ENCODE measurements at regions not wholly inside any gene's neighbourhood (a gene's known extent, or its start where the extent isn't known, plus 50 kb on each side); places are given as distances from the start of the nearest gene placed in this dataset.

DNA sequence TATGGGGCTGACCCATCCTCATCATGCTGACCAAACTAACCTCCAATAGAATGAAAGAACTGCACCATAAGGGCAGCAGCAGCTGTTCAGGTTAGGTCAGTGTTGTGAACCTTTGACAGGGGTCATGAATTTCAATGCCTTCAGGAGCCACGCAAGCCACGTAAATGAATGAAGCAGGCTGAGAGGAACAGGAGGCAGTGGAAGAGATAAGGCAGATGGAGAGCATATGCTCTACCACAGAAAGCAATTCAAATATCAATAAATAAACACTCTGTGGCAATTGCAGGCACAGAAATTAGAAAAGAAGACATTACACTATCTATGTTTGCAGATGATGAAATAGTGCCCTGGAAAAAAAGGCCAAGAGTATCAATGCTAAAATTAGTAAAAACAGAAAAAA, 56.3 kb downstream of the SCG2 start:
- no peaks in the 10 kb centered on the region for H3K79me2 ChIP-seq (ENCODE audit: control insufficient read depth, insufficient read depth, low read length)
- H3K27ac ChIP-seq (ENCODE audit: insufficient read depth, low read length) = no peak overlapping the region
- no peaks in the 10 kb centered on the region for H3K9me3 ChIP-seq (ENCODE audit: control insufficient read depth, insufficient read depth, low read depth, low read length)
- H2AFZ ChIP-seq (ENCODE audit: low read length) = no peak overlapping the region
- no peak for TF ChIP-seq EZH2 (IDR thresholded peaks at IDR 0.05; ENCODE audit: low read length, missing control alignments)
- TF ChIP-seq, protein P1, sequence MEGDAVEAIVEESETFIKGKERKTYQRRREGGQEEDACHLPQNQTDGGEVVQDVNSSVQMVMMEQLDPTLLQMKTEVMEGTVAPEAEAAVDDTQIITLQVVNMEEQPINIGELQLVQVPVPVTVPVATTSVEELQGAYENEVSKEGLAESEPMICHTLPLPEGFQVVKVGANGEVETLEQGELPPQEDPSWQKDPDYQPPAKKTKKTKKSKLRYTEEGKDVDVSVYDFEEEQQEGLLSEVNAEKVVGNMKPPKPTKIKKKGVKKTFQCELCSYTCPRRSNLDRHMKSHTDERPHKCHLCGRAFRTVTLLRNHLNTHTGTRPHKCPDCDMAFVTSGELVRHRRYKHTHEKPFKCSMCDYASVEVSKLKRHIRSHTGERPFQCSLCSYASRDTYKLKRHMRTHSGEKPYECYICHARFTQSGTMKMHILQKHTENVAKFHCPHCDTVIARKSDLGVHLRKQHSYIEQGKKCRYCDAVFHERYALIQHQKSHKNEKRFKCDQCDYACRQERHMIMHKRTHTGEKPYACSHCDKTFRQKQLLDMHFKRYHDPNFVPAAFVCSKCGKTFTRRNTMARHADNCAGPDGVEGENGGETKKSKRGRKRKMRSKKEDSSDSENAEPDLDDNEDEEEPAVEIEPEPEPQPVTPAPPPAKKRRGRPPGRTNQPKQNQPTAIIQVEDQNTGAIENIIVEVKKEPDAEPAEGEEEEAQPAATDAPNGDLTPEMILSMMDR (conservative IDR thresholded peaks at IDR 0.05 in 1 of 2, IDR thresholded peaks at IDR 0.05 in 1 of 2; ENCODE audit: low read depth in 1 of 2, low read length in 2 of 2) = no peak
- DNase-seq (ENCODE audit: low read depth in 2 of 2) = peak; percentile 34 to 80
- no peaks in the 10 kb centered on the region for H3K36me3 ChIP-seq (ENCODE audit: control insufficient read depth, insufficient read depth, low read length)
- H3K4me3 ChIP-seq (replicated peaks in 1 of 4; ENCODE audit: control extremely low read depth in 1 of 4, insufficient read depth in 1 of 4, low read depth in 3 of 4, low read length in 4 of 4) = no peak overlapping the region
- H3K9ac ChIP-seq (ENCODE audit: insufficient read depth, low read length) = no peak overlapping the region
- H3K4me1 ChIP-seq (ENCODE audit: control insufficient read depth, extremely low read depth, insufficient read depth, low read length) = peaks cover 5% of the 10 kb centered on the region
- H3K4me2 ChIP-seq (ENCODE audit: extremely low read depth, insufficient read depth, low read length) = no peak overlapping the region
- no peaks in the 10 kb centered on the region for H4K20me1 ChIP-seq (ENCODE audit: control insufficient read depth, extremely low read depth, insufficient read depth, low read length)
- H3K27me3 ChIP-seq (ENCODE audit: control insufficient read depth, insufficient read depth, low read length) = no peaks in the 10 kb centered on the region

Measured in fibroblast of lung (primary cell).